Stimulated activated CD4-positive, alpha-beta T cell treated with anti-CD3 and anti-CD28 coated beads, Interleukin-1b, Interleukin-23, amount 100 ng/mL, for 24 hours (primary cell): ENCODE measurements at regions not wholly inside any gene's neighbourhood (a gene's known extent, or its start where the extent isn't known, plus 50 kb on each side); places are given as distances from the start of the nearest gene placed in this dataset.
A peak's percentile ranks its signal among the peaks of the same experiment; 100 is the strongest.

Experiments used
- DNase-seq, 4 experiments: peaks; one replicate each; pipeline ENCODE4 v3.0.0-alpha.2; 2020; ENCODE audit warnings: low read depth in 4 of 4, low spot score in 1 of 4

DNA sequence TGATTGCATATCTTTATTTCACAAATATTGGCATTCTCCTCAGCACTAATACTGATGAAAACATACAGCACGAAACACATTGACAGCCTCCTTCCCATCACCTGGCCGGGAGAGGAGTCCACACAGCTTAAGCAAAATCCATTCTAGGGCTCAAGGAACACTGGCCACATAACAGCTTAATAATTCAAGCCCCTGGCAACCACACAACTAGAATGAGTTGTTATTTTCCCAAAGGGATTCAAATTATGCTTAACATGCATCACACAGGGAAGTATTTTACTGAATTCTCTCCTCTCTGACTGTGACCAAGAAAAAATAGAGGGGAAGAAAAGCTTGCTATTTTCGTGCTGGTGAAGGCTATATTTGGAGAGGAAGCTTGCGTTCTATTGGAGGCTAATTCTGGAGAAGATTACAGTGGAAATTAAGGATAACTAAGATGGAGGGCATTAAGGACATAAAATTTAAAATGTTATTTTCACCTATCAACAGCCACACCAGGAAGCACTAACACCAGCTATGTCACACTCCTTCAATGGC is 198.5 kb downstream of the ADGRG6 start:
- no peak for DNase-seq

GRCh38 chr6:142501795-142502194 is 200.0 kb downstream of the ADGRG6 start:
- no peak for DNase-seq

DNA sequence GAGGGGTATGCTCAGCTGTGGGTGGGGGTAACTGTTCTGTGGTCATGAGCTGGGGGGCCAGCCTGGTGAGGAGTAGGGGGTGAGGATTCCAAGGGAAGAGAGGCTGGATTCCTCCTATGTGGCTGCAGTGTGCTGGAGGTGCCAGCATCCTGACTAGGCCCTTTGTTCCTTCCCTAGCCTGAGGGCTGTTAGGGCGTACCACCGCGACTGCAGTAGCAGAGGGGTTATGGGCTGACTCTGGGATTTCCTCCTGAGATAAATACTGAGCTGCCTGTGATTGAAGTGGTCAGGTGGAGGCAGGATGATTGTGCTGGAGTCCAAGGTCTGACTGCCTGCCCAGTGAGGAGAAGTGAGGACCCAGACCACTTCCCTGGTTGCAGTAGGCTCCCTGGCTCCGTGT is 205.3 kb downstream of the ADGRG6 start:
- no peak for DNase-seq

DNA sequence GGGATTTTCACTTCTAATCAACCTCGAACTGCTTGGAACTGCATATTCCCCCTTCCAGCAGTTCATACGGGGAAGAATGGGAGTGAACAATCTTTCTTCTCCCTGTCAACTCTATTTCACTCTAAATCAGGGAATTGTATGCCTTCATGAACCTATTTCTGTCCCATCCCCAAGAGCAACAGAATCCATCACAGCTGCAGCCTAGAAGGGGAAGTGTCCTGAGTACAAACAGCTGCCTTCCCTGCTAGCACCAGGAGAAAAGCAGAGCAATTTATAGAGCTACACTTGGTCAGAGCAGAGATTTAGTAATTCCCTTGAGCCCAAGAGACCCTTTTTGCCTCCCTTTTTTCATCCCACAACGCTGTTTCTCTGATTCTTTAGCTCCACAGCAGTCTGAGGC is 208.4 kb downstream of the ADGRG6 start:
- DNase-seq, result no peak

- DNase-seq, result no peak
These were observed 216.3 kb downstream of the ADGRG6 start for GRCh38 chr6:142518126-142518525.

DNA sequence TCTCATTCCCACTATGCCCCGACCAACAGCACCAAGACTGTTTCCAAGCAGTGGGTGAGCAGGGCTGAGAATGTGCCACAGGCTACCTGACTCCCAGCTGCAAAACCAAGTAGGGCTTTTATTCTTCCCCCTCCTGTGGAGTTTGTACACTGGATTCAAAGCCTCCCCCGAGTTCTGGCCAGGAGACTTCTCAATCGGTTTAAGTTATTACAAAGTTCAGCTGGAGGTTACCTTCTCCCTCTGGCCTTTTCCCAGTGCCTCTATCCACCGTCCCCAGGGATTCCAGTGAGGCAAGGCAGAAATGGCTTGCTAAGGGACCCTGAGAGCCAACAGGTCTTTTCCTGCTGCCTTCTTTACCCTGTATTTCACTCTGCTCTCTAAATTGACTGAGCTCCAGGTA is 217.0 kb downstream of the ADGRG6 start:
- DNase-seq, result no peak

- DNase-seq, result no peak
These were observed 220.0 kb downstream of the ADGRG6 start for GRCh38 chr6:142521791-142522190.

DNA sequence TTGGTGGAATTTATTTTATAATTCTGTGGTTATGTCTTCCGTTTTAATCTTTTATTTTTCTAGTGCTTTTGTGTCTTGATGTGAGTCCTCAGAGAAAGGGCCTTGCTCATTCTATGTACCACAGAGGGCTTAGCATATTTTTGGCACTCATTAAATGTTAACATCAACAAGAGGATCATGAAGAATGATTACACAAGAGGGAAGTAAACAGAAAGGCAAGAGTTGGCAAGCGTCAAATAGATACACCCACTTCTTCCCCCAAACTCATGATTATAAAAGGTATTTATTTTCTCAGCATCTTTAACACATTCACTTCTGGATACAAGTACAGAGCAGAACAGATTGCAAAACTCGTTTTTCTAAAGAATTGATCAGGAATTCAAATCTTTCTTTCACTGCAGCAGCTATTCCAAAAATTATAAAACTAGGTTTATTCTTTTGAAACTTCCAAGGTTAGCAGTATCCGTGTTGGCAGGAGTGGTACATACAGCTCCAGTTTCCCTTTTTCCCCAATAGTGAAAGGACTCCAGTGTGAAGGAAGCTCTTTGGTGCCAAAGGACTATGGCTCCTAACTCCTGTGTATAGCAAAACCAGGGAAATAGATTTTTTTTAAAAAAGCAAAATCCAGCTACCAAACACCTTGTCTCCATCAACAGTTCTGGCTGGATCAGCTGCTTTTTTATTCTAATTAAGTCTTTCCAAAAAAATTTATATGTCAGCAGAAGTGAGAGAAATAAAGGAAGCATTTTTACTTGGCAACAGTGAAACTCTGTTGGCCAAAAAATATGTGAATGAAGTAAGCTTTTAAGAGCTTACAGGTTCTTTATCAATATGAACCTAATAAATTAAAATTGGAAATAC is 221.9 kb downstream of the ADGRG6 start:
- no peak for DNase-seq

GRCh38 chr6:142530566-142530965 is 228.8 kb downstream of the ADGRG6 start:
- no peak for DNase-seq

DNA sequence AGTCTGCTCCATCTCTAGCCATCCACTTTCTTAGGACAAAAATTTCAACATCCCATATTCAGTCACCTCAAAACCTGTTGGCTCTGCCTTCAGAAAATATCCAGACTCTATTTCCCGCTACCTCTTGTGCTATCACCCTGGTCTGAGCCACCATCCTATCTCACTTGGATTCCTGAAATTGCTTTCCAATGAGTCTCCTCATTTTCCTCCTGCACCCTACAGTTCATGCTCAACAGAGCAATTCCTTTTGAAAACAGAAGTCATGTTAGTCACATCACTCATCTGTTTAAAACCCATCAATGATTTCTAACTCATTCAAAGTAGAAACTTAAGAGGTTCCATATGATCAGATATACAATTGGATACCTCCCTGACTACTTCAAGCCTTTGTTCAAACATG is 229.9 kb downstream of the ADGRG6 start:
- no peak for DNase-seq

GRCh38 chr6:142534076-142534475 is 232.3 kb downstream of the ADGRG6 start:
- no peak for DNase-seq

- DNase-seq, result no peak
These were observed 232.7 kb downstream of the ADGRG6 start for GRCh38 chr6:142534484-142534883.

GRCh38 chr6:142537612-142538478 is 236.0 kb downstream of the ADGRG6 start:
- DNase-seq, result no peak

DNA sequence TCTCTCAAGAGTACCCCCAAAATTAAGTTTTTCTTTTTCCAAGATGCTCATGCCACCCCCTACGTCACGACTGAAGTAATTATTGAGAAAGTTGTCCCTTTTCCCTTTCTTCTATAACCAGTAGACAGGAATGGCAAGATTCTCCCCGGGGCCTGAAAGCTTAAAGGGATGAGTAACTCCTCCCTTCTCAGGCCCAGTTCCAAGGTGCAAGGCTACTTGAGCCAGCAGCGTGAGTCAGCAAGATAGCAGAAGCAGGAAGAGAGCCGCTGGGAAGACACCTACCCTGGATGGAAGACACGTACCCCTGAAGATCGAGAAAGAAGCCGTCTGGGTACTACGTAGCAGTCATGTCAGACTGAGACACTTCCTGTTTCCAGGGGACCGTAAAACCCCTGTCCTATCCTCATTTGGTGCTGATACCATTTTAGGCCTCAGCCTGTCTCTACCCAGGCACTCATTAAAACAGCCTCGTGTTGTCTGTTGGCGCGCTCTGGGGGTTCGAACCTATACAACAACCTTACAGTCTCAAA is 241.0 kb downstream of the ADGRG6 start:
- DNase-seq, result no peak

DNA sequence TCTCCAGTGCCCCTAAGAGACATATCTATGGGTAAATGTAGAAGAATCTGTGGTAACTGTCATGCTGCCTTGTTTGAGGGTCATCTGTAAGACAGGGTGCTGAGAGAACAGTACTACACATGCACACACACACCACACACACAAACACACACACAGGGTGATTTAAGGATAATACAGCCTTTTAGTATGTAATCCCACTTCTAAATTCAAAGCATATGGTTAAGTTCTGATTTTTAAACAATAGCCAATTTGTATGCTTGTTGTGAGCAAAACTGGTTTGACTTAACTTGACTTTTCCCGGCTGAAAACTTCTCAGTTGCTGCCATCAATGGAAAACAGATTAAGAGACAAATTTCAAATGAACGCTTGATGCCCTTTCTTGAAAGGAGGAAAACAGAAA is 241.8 kb downstream of the ADGRG6 start:
- no peak for DNase-seq

DNA sequence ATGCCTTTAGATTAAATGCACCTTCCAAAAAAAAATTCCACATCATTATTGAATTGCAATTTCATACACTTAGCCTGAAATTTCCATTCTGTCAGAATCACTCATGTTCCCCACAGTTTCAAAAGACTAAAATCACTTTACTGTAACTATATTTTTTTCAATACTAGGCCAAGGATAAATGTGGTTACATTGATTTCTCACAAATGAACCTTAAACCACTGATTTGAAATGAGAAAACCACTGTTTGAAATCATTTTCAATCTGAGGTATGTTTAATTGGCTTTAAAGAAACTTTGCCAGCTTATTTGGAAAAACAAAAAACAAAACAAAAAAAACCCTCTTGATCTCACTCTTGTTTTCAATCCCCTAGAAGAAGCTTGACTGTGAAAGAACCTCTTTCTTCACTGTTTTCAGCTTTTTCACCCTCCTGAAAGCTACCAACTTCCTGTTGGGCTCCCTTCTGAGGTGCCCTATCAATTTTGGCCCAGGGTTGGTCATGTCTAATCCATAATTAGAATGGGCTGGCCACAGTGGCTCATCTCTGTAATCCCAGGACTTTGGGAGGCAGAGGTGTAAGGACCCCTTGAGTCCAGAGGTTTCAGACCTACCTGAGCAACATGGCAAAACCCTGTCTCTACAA is 242.5 kb downstream of the ADGRG6 start:
- DNase-seq, result no peak

DNA sequence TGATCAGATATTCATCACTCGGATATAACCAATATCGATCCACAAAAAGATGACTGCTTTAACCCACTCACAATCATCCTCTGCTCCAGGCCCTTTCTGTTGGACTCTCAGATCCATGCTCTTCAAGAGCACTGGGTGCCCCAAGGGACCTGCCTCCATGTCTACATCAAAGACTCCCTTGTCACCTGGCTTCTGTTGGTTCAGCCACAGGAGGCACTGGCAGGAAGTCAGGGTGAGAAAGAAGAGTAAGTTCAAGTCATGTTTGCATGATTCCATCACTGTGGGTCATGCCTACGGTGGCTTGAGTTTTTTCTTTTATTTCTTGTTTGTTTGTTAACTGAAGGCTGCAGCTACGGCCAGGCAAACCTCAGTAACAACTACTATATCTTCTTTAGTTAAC is 243.3 kb downstream of the ADGRG6 start:
- DNase-seq, result no peak

- DNase-seq, result no peak
These were observed 246.8 kb downstream of the ADGRG6 start for GRCh38 chr6:142548566-142548965.

GRCh38 chr6:142550310-142551063 is 248.7 kb downstream of the ADGRG6 start:
- no peak for DNase-seq

GRCh38 chr6:142551274-142551811 is 249.5 kb downstream of the ADGRG6 start:
- peak in 3 of 4 experiments; percentile 10 to 29 (median 12) for DNase-seq
